Endothelial cell of umbilical vein (primary cell): ENCODE measurements at regions not wholly inside any gene's neighbourhood (a gene's known extent, or its start where the extent isn't known, plus 50 kb on each side); places are given as distances from the start of the nearest gene placed in this dataset.

Experiments used
- EZH2 ChIP-seq: IDR thresholded peaks from 2 replicates; pipeline ENCODE4 v1.6.1; 2012; ENCODE audit warnings: borderline replicate concordance, low read depth, mild to moderate bottlenecking, moderate library complexity, low read length, inconsistent platforms; ENCODE audit not compliant: severe bottlenecking
- GATA2 ChIP-seq: IDR thresholded peaks from 2 replicates; pipeline ENCODE4 v1.7.0; 2011; ENCODE audit warnings: low read depth, mild to moderate bottlenecking, moderate library complexity, mixed read lengths, low read length; ENCODE audit not compliant: insufficient read length, insufficient read depth
- MAX ChIP-seq: IDR thresholded peaks from 2 replicates; pipeline ENCODE4 v1.6.1; 2011; ENCODE audit not compliant: insufficient read depth, insufficient read length
- MYC ChIP-seq: IDR thresholded peaks from one replicate; pipeline ENCODE4 v1.6.1; 2011; ENCODE audit warnings: mild to moderate bottlenecking, low read depth, low read length
- POLR2A ChIP-seq: IDR thresholded peaks from 2 replicates; pipeline ENCODE4 v1.6.1; 2012; ENCODE audit warnings: low read depth, mild to moderate bottlenecking, control low read depth, low read length
- POLR2AphosphoS5 ChIP-seq: IDR thresholded peaks from 2 replicates; pipeline ENCODE4 v1.6.1; 2012; ENCODE audit warnings: low read depth, mild to moderate bottlenecking, control low read depth, low read length, moderate library complexity; ENCODE audit not compliant: insufficient read depth
- TF ChIP-seq, protein P1 (sequence below), 2 donors: IDR thresholded peaks; 1 replicate in 1 of 2; 2 replicates in 1 of 2; pipeline ENCODE4 v1.5.1; 2011; ENCODE audit warnings: low read length in 2 of 2, mild to moderate bottlenecking in 2 of 2, moderate library complexity in 2 of 2, control low read depth in 1 of 2, inconsistent platforms in 1 of 2, low read depth in 1 of 2; ENCODE audit not compliant: insufficient read depth in 1 of 2; ENCODE audit errors: extremely low read depth in 1 of 2

DNA sequence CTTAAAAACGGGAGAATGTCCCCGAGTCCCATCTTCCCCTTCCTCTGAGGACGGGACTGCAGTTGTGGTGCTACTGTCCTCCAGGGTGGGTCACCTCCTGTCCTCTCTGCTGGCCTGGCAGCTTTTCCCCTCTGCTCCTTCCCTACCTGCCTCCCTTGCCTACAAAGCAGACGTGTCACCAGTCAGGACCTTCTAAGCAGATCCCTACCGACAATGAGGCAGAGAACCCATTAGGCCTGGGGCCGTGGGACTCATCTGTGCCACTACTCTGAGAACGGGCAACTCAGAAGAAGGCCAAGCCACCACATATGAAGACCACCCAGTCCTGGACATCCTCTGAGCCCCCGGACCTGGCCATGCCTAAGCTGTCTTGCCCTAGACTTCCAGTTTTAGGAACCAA is 103.0 kb upstream of the TEX51 start:
- no peak for TF ChIP-seq POLR2A
- no peak for TF ChIP-seq GATA2
- TF ChIP-seq EZH2, result no peak
- TF ChIP-seq, protein P1, sequence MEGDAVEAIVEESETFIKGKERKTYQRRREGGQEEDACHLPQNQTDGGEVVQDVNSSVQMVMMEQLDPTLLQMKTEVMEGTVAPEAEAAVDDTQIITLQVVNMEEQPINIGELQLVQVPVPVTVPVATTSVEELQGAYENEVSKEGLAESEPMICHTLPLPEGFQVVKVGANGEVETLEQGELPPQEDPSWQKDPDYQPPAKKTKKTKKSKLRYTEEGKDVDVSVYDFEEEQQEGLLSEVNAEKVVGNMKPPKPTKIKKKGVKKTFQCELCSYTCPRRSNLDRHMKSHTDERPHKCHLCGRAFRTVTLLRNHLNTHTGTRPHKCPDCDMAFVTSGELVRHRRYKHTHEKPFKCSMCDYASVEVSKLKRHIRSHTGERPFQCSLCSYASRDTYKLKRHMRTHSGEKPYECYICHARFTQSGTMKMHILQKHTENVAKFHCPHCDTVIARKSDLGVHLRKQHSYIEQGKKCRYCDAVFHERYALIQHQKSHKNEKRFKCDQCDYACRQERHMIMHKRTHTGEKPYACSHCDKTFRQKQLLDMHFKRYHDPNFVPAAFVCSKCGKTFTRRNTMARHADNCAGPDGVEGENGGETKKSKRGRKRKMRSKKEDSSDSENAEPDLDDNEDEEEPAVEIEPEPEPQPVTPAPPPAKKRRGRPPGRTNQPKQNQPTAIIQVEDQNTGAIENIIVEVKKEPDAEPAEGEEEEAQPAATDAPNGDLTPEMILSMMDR (IDR thresholded peaks at IDR 0.05; ENCODE audit: extremely low read depth in 1 of 2, insufficient read depth in 1 of 2, low read depth in 1 of 2, low read length in 2 of 2), result no peak
- no peak for TF ChIP-seq MYC
- TF ChIP-seq POLR2AphosphoS5, result no peak
- no peak for TF ChIP-seq MAX
